IMR-90 (cell line): ENCODE measurements at regions not wholly inside any gene's neighbourhood (a gene's known extent, or its start where the extent isn't known, plus 50 kb on each side); places are given as distances from the start of the nearest gene placed in this dataset.

Experiments used
- ATAC-seq: fragments of 200-7000 bp; cut with Tn5 transposase; 2 replicates; pipeline ENCODE4 v1.9.1; 2020; ENCODE audit warnings: low read depth, mild to moderate bottlenecking, moderate library complexity
- BruUV-seq: library from RNA; stranded (reverse); fragments of 400-500 nt; replicated peaks from 2 replicates; lab custom pipeline; 2021; lab: Mats Ljungman, UMichigan
- CTCF ChIA-PET: fragments of 300-600 bp; formaldehyde crosslinking; extraction: SDS; loops from one replicate; lab custom pipeline; 2021; ENCODE audit warnings: antibody characterized with exemption; lab: Yijun Ruan, JAX
- POLR2A ChIA-PET: fragments of 300-600 bp; sonication (Branson Sonifier 250); formaldehyde crosslinking; loops from one replicate; lab custom pipeline; 2022; ENCODE audit warnings: antibody characterized with exemption; ENCODE audit not compliant: unreplicated experiment; lab: Charles Lee
- DNase-seq: peaks from one replicate; pipeline ENCODE4 v3.0.0; 2013
- H2AFZ ChIP-seq: replicated peaks from 2 replicates; pipeline ENCODE3; 2013; ENCODE audit warnings: low read length, mild to moderate bottlenecking; ENCODE audit not compliant: poor library complexity
- H2AK5ac ChIP-seq: 2 replicates; pipeline ENCODE4 v1.6.1; 2013; ENCODE audit warnings: low read depth, low read length, inconsistent platforms
- H2AK9ac ChIP-seq: replicated peaks from 2 replicates; pipeline ENCODE3; 2013; ENCODE audit warnings: mild to moderate bottlenecking, low read depth, low read length, moderate library complexity; ENCODE audit not compliant: poor library complexity
- H2BK120ac ChIP-seq: 2 replicates; pipeline ENCODE4 v1.6.1; 2013; ENCODE audit warnings: low read depth, low read length, inconsistent platforms
- H2BK15ac ChIP-seq: 3 replicates; pipeline ENCODE4 v1.6.1; 2013; ENCODE audit warnings: low read depth, low read length, inconsistent platforms
- H2BK20ac ChIP-seq: 2 replicates; pipeline ENCODE4 v1.6.1; 2013; ENCODE audit warnings: low read depth, mild to moderate bottlenecking, inconsistent platforms, low read length, moderate library complexity
- H2BK5ac ChIP-seq: 2 replicates; pipeline ENCODE4 v1.6.1; 2013; ENCODE audit warnings: mild to moderate bottlenecking, low read depth, low read length, inconsistent platforms; ENCODE audit not compliant: poor library complexity, severe bottlenecking
- H3K14ac ChIP-seq: replicated peaks from 2 replicates; pipeline ENCODE4 v1.6.1; 2013; ENCODE audit warnings: low read depth, low read length, inconsistent platforms
- H3K18ac ChIP-seq: 2 replicates; pipeline ENCODE4 v1.6.1; 2013; ENCODE audit warnings: low read depth, low read length, control low read depth
- H3K23ac ChIP-seq: 2 replicates; pipeline ENCODE4 v1.6.1; 2013; ENCODE audit warnings: low read depth, low read length, inconsistent platforms
- H3K27ac ChIP-seq: 2 replicates; pipeline ENCODE4 v1.5.1; 2013; ENCODE audit warnings: mild to moderate bottlenecking, control low read depth, low read length; ENCODE audit not compliant: insufficient read depth
- H3K27me3 ChIP-seq: 2 replicates; pipeline ENCODE4 v1.6.1; 2013; ENCODE audit warnings: low read length; ENCODE audit not compliant: control insufficient read depth, insufficient read depth
- H3K36me3 ChIP-seq: 2 replicates; pipeline ENCODE4 v1.6.1; 2013; ENCODE audit warnings: low read length, mixed read lengths; ENCODE audit not compliant: control insufficient read depth, insufficient read depth
- H3K4ac ChIP-seq: 2 replicates; pipeline ENCODE4 v1.6.1; 2013; ENCODE audit warnings: low read depth, low read length, inconsistent platforms
- H3K4me1 ChIP-seq: 2 replicates; pipeline ENCODE4 v1.6.1; 2013; ENCODE audit warnings: low read length, mixed read lengths; ENCODE audit not compliant: control insufficient read depth, insufficient read depth
- H3K4me2 ChIP-seq: 2 replicates; pipeline ENCODE4 v1.6.1; 2013; ENCODE audit warnings: low read depth, mild to moderate bottlenecking, control low read depth, low read length, moderate library complexity
- H3K4me3 ChIP-seq: 2 replicates; pipeline ENCODE4 v1.5.1; 2013; ENCODE audit warnings: low read depth, mild to moderate bottlenecking, control low read depth, low read length, moderate library complexity; ENCODE audit not compliant: insufficient read depth
- H3K56ac ChIP-seq: 2 replicates; pipeline ENCODE4 v1.6.1; 2013; ENCODE audit warnings: low read length, inconsistent platforms; ENCODE audit not compliant: insufficient read depth; ENCODE audit errors: extremely low read depth
- H3K79me1 ChIP-seq, 2 experiments: 2 replicates each; pipeline ENCODE4 v1.6.1; 2013; ENCODE audit warnings: low read length in 2 of 2, inconsistent platforms in 1 of 2, low read depth in 1 of 2
- H3K9ac ChIP-seq: 2 replicates; pipeline ENCODE4 v1.6.1; 2013; ENCODE audit warnings: low read depth, low read length, control low read depth
- H3K9me1 ChIP-seq: 2 replicates; pipeline ENCODE4 v1.6.1; 2013; ENCODE audit warnings: low read length, inconsistent platforms; ENCODE audit not compliant: insufficient read depth
- H3K9me3 ChIP-seq: 2 replicates; pipeline ENCODE4 v1.6.1; 2013; ENCODE audit warnings: low read length; ENCODE audit not compliant: control insufficient read depth, insufficient read depth
- H4K20me1 ChIP-seq: 2 replicates; pipeline ENCODE4 v1.6.1; 2013; ENCODE audit warnings: low read length, inconsistent platforms; ENCODE audit not compliant: insufficient read depth
- H4K5ac ChIP-seq: 2 replicates; pipeline ENCODE4 v1.6.1; 2013; ENCODE audit warnings: mild to moderate bottlenecking, low read depth, low read length, control low read depth
- H4K8ac ChIP-seq, 2 experiments: 2 replicates each; pipeline ENCODE4 v1.6.1; 2013; ENCODE audit warnings: low read depth in 2 of 2, low read length in 2 of 2, control low read depth in 1 of 2, inconsistent platforms in 1 of 2
- H4K91ac ChIP-seq: 2 replicates; pipeline ENCODE4 v1.6.1; 2013; ENCODE audit warnings: low read depth, low read length, inconsistent platforms; ENCODE audit not compliant: insufficient read depth
- CEBPB ChIP-seq: IDR thresholded peaks from 2 replicates; pipeline ENCODE4 v1.6.1; 2012; ENCODE audit warnings: low read depth, low read length, improper control_type of control experiment
- CHD1 ChIP-seq: IDR thresholded peaks from 2 replicates; pipeline ENCODE4 v1.6.1; 2012; ENCODE audit warnings: low read depth, low read length, improper control_type of control experiment
- MAZ ChIP-seq: IDR thresholded peaks from 2 replicates; pipeline ENCODE4 v1.6.1; 2012; ENCODE audit warnings: low read depth, mild to moderate bottlenecking, low read length, improper control_type of control experiment, moderate library complexity, borderline replicate concordance
- NFE2L2 ChIP-seq: fragments of 150-350 bp; IDR thresholded peaks from 2 replicates; pipeline ENCODE4 v1.6.1; 2016; ENCODE audit warnings: low read depth, mild to moderate bottlenecking, low read length
- RAD21 ChIP-seq: IDR thresholded peaks from 2 replicates; pipeline ENCODE4 v1.6.1; 2012; ENCODE audit warnings: low read length, improper control_type of control experiment
- RFX5 ChIP-seq: IDR thresholded peaks from 2 replicates; pipeline ENCODE4 v1.8.0; 2012; ENCODE audit warnings: low read depth, mild to moderate bottlenecking, low read length, moderate library complexity
- SMC3 ChIP-seq: fragments of 150-350 bp; IDR thresholded peaks from 2 replicates; pipeline ENCODE4 v1.6.1; 2016; ENCODE audit warnings: low read depth, mild to moderate bottlenecking, antibody characterized with exemption, low read length, moderate library complexity
- USF2 ChIP-seq: fragments of 150-350 bp; IDR thresholded peaks from 2 replicates; pipeline ENCODE4 v1.6.1; 2017; ENCODE audit warnings: mild to moderate bottlenecking, antibody characterized with exemption, low read length, low read depth
- WGBS, 2 experiments: methylation state at CpG; one replicate each; pipeline versions ENCODE4 v1.1.5 to v1.1.7; 2013; ENCODE audit warnings: missing lambda C conversion rate in 2 of 2; ENCODE audit not compliant: insufficient read length in 1 of 2; ENCODE audit errors: extremely low coverage in 2 of 2; 5-methylcytosine and 5-hydroxymethylcytosine counted together
- dilution Hi-C: fragments of 300-500 bp; cut with HindIII; formaldehyde crosslinking; loops from one replicate; pipeline ENCODE4 v1.14.3; 2018; ENCODE audit warnings: low sequenced_read_pairs; ENCODE audit not compliant: unreplicated experiment
- in situ Hi-C: fragments of 300-500 bp; cut with MboI; formaldehyde crosslinking; loops from 3 replicates; pipeline ENCODE4 v1.14.3; 2019; ENCODE audit warnings: low sequenced_read_pairs, inconsistent platforms, mixed read lengths
- intact Hi-C: fragments of 100-400 bp; cut with micrococcal nuclease; formaldehyde crosslinking; loops from 2 replicates; pipeline ENCODE4 v1.10.0; 2022

GRCh38 chr18:70840649-70841048 is 551.8 kb downstream of the SOCS6 start:
- Histone ChIP-seq H2AK5ac (no peak overlapping the region), H3K14ac (no peak overlapping the region), H3K27me3 (no peaks in the 10 kb centered on the region), H3K9me3 (peaks cover 3% of the 10 kb centered on the region; the same call in 1 of the 2 replicates), H3K4me3 (no peak overlapping the region), H3K9me1 (no peaks in the 10 kb centered on the region), H3K4me2 (no peak overlapping the region), H2BK5ac (no peak overlapping the region), H2AFZ (no peak overlapping the region), H4K91ac (no peak overlapping the region), H3K4ac (no peak overlapping the region), H2AK9ac (no peak overlapping the region), H3K18ac (no peak overlapping the region), H3K56ac (no peak overlapping the region), H2BK120ac (no peak overlapping the region), H3K23ac (no peak overlapping the region), H3K27ac (no peak overlapping the region), H3K4me1 (no peaks in the 10 kb centered on the region), H3K79me1 (no peaks in the 10 kb centered on the region), H4K8ac (no peak overlapping the region), H3K9ac (no peak overlapping the region), H2BK20ac (no peak overlapping the region), H2BK15ac (no peak overlapping the region), H3K36me3 (no peaks in the 10 kb centered on the region), H4K20me1 (no peaks in the 10 kb centered on the region), H4K5ac (no peak overlapping the region)
- in situ Hi-C loops = no loop called here
- intact Hi-C loops = no loop called here
- DNase-seq = no peak
- TF ChIP-seq RFX5 (no peak), CEBPB (no peak), MAZ (no peak), SMC3 (no peak), RAD21 (no peak), USF2 (no peak), NFE2L2 (no peak), CHD1 (no peak)
- 40% methylated on average over 1 of the region's 3 CpGs; no CpG with 5 or more reads in 1 of the 2 experiments for WGBS, 2 experiments
- ChIA-PET POLR2A (no interaction called here), CTCF (no interaction called here)
- no peak for ATAC-seq
- no TSS peak for BruUV-seq
- dilution Hi-C loops = no loop called here
